GM19043 (cell line): ENCODE measurements at regions not wholly inside any gene's neighbourhood (a gene's known extent, or its start where the extent isn't known, plus 50 kb on each side); places are given as distances from the start of the nearest gene placed in this dataset.
"Not testable (repeated sequence)": the region's sequence is repeated elsewhere in the genome, so short reads cannot be mapped to it uniquely, and the experiment has no call there.

Experiments used
- ATAC-seq: cut with Tn5 transposase; IDR thresholded peaks from one replicate; pipeline ENCODE4 v1.9.1; 2021; ENCODE audit warnings: low read depth; ENCODE audit not compliant: unreplicated experiment

GRCh38 chr6:80847973-80848372 lies 741.5 kb downstream of the BCKDHB start:
- ATAC-seq = not testable (repeated sequence)

GRCh38 chr6:80832337-80832736 lies 725.9 kb downstream of the BCKDHB start:
- no peak for ATAC-seq

- ATAC-seq = no peak
These were observed 686.9 kb downstream of the BCKDHB start for GRCh38 chr6:80793411-80793810.

DNA sequence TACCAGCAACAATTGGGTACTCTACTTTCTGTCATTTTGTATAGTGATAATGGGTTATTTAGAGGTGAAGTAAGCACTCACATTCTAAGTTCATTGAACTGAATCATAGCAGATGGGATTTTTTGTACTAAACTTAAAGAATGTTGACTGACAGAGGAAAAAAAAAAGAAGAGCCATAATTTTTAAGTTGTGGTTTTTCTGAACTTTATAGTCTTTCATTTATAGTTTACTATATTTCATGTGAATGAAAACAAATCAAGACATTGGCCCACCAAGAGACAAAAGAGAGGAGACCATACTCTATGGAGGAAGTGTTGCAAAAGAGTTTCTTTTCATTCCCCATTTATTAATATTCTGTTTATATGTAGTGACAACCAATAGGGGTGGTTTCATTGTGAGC lies 685.7 kb downstream of the BCKDHB start:
- no peak for ATAC-seq

GRCh38 chr6:80789912-80790570 lies 683.6 kb downstream of the BCKDHB start:
- ATAC-seq = no peak

- ATAC-seq = not testable (repeated sequence)
These were observed 676.8 kb downstream of the BCKDHB start for GRCh38 chr6:80783271-80783670.

DNA sequence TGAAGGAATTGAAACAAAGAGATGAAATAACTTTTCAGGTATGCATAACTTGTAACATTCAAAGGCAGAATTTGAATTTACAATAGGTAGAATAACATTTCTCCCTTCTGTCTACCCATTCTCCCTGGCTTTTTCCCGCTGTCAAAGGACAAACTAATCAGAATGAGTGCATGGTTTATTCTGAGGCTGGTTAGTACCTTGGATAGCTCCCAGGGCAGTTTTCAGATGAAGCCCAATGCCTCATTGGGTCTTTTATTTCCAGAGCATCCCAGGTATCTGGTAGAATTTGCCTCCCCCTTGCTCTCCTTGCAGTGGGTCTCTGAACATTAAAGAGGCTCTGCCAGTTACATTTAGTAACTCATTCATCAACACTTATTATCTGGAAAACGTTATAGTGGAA lies 665.5 kb downstream of the BCKDHB start:
- ATAC-seq = no peak

GRCh38 chr6:80769106-80769505 lies 662.6 kb downstream of the BCKDHB start:
- ATAC-seq = no peak

DNA sequence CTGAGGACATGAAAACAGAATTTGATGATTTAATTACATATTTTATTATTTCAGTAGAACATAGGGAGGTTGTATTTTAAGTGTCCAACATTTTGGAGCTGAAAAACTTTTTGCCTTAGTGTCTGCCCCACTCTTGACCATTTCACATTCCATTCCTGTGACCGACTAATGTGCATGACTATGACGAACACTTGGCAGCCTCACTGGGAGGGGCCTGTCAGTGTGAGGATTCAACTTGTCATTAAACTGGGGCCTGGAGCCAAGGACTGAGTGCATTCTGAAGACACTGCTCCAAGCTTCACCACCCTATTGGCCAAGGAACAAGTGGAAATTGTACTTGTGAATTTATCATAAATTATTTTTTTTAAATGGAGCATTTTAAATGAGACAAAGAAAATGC lies 661.3 kb downstream of the BCKDHB start:
- no peak for ATAC-seq

DNA sequence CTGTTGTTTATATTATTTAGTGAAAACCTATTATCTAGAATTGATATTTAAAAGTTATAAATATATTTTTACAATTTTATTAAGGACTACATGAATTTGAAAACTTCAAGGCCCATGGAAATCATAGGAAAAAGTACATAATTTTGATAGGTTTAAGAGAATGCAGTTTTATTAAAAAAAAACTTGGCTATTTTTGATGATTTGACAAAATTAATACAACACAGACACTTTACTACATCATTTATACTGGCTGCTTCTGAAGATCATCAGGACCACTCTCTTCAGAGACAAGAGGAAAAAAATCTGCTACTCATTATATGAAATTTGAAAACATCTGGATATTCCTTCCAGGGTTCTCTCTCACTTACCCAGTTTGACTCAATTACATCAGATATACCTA lies 637.7 kb downstream of the BCKDHB start:
- ATAC-seq = no peak

DNA sequence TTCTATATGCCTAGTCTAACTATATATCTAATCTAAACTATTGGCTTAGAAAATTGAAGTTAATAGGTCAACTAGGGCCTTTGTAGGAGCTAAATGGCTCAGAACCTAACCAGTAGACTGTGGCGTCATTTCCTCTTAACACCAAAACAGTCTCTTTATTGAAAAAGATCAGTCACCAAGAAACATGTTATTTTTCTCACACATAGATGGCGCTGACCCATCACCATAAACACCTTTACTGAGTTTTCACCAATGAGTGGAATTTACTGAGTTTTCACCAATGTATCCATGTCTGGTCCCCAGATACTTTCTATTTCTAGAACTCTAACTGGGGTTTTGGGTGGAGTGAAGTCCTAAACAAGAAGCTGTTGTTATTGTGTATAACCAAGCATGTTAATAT lies 636.0 kb downstream of the BCKDHB start:
- ATAC-seq = no peak

DNA sequence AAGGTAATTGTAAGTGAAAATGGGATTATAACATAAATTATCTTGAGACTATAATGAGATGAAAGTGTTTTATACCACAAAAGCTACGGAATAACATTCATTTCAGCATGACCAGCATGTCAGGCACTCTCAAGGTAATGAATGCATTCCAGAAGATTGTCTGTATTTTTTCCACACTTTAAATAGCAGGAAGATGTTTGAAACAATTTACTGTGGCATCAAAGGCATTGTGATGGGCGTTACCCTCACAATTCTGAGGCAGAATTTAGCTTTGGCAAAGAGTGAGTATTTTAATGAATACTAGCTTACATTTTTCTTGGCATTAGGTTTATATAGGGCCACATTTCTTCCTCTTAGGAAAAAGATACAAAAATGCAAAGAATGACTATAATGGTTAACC lies 627.2 kb downstream of the BCKDHB start:
- no peak for ATAC-seq

- ATAC-seq = no peak
These were observed 622.4 kb downstream of the BCKDHB start for GRCh38 chr6:80728830-80729229.

GRCh38 chr6:80728101-80728750 lies 621.8 kb downstream of the BCKDHB start:
- ATAC-seq = no peak

DNA sequence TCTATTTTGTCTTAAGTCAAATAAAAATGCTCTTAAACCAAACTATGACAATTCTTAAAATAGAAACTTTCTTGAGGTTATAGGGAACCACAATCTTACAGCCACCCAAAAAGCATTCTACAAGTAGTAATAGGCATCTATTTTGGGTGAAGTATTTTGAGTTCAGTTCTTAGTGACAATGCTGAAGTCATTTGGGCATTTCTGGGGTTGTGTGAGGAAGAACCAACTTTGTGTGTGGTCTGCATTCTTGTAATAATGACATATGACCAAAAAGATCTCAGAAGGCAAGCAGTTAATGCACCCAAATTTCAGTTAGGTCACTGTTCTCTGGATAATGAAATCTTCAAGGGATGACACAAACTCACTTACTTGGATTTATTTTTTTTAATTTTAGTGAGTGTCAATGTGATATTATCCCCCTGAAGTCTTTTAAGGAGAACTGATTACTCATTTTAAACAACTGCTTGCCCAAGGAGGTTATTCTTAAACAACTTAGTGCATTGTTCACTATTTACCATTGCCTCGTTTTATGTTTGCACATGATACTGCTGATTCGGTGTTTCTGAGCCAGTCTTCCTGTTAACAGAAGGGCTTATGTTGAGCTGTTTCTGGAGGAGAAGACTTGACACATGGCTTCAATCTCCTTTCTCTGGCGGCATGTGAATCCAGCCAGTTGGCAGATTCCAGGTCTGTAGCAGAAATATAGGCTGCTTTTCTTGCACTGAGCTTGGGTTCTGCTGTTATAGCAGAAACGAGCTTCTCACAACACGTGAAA lies 618.9 kb downstream of the BCKDHB start:
- ATAC-seq = no peak

DNA sequence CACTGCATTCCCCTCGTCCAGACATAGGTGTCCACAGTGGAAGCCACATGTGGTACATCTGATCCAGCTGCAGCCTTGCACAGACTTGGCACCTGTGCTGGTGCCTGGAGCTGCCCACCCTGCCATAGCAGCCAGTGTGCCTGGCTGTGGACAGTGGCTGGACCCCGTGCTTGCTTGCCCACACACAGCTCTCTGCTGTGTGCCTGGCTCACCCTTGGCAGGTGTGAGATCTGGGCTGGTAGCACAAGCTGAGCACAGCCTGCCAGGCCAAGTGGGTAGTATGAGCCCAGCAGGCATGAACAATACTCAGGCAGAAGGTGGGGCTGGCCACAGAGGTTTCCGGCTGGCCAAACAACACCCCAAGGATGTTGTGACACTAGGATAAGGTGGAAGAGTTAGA lies 614.4 kb downstream of the BCKDHB start:
- ATAC-seq = no peak

DNA sequence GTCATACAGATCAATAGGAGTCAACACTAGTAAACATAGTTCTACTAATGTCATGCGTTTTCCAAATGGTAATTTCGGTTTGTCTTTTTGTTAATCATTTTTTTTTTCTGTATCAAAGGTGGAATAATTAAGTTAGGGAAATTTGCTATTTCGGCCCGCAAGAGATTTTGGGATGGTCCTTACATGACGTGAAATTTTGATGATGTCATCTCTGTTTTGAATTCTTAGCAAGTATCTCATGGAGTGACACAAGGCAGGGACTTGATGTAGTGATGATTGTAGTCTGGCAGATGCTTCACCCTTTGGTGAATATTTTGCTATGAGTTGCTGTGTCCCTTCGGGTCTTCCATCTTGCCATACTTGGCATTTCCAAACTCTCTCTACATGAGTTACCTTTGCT lies 608.0 kb downstream of the BCKDHB start:
- no peak for ATAC-seq

DNA sequence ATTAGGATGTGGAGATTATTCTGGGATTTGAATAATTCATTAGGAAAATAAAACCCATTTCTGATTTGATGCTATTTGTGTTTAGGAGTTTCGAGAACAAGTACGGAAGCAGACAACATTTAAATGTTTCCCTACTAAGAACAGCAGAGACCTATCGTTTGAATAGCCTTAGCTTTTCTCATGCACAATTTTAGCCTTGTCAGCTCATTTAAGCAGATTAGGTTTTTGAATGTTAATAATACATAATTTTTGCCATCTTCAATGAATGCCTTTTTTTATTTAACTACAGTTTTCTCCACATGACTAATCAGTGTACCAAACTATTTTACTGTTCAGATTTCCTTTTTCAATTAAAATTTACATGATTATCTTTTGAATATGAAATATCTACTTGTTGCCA lies 592.0 kb downstream of the BCKDHB start:
- ATAC-seq = no peak

DNA sequence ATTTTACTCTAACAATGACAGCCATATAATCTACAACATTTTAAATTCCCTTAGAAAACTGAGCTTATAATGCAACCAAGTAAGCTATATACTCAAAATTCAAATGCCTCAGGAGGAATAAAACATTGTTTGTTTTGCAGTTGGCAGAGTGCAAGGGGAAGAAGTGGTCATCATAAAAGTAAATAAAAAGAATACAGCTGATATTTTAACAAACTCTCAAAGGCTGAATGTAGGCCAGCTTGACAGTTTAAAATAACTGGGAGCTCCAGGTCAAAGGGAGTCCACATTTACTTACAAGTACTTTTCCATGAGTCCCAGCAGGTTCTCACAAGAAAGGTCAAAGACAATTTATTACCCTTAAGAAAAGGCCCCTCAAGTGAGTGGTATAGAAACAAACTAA lies 589.8 kb downstream of the BCKDHB start:
- no peak for ATAC-seq

GRCh38 chr6:80690551-80691131 lies 584.2 kb downstream of the BCKDHB start:
- no peak for ATAC-seq

DNA sequence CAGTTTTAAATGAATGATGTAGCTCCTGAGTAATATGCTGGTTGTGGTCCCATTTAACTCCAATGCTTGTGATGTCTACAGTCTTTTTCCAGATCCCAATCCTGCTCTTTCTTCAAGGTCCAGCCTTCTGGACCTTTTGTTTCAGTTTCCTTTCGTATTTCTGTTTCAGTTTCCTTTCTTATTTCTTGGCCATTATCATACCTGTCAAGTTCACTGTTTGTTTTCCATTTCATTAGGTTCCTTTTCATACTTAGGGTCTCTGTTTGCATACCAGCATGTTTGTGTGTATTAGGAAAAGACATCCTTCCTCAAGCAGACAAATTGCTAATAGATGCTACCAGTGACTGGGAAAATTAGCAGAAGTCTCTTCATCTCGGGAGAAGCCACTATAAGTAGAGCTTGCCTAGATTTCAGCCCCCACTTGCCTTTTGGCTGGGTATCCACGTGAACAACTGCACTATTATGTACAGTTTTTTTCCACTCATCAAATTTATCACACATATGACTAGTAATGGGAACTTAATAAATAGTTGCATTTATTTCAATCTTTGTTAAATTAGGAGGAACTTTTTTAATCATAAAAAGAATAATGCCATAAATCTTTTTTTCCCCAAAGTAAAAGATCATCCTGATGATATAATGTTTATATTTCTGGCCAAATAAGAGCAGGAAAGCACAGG lies 583.4 kb downstream of the BCKDHB start:
- ATAC-seq = no peak
